Inflammatory macrophage (primary cell): ENCODE measurements at regions not wholly inside any gene's neighbourhood (a gene's known extent, or its start where the extent isn't known, plus 50 kb on each side); places are given as distances from the start of the nearest gene placed in this dataset.
"Not testable (repeated sequence)": the region's sequence is repeated elsewhere in the genome, so short reads cannot be mapped to it uniquely, and the experiment has no call there.

Experiments
- DNase-seq, 2 donors: peaks; one replicate each; pipeline ENCODE4 v3.0.0-alpha.2; 2020 to 2022

GRCh38 chr7:9552431-9552830 lies 1119.0 kb downstream of the NXPH1 start:
- DNase-seq: not testable (repeated sequence)

- DNase-seq: no peak
Observed at GRCh38 chr7:9557853-9558252, 1124.4 kb downstream of the NXPH1 start.

GRCh38 chr7:9575716-9576115 lies 1142.3 kb downstream of the NXPH1 start:
- no peak for DNase-seq

- no peak for DNase-seq
Observed at GRCh38 chr7:9582824-9583223, 1149.4 kb downstream of the NXPH1 start.

- DNase-seq: no peak
Observed at GRCh38 chr7:9598411-9598810, 1165.0 kb downstream of the NXPH1 start.

GRCh38 chr7:9600974-9601373 lies 1167.6 kb downstream of the NXPH1 start:
- DNase-seq: no peak

GRCh38 chr7:9603291-9603690 lies 1169.9 kb downstream of the NXPH1 start:
- no peak for DNase-seq

- no peak for DNase-seq
Observed at GRCh38 chr7:9608560-9608959, 1175.2 kb downstream of the NXPH1 start.

- DNase-seq: not testable (repeated sequence)
Observed at GRCh38 chr7:9620899-9621298, 1187.5 kb downstream of the NXPH1 start.

GRCh38 chr7:9621306-9621902 lies 1188.0 kb downstream of the NXPH1 start:
- DNase-seq: not testable (repeated sequence)

- no peak for DNase-seq
Observed at GRCh38 chr7:9621927-9622326, 1188.5 kb downstream of the NXPH1 start.

- DNase-seq: no peak
Observed at GRCh38 chr7:9625953-9626352, 1192.5 kb downstream of the NXPH1 start.

GRCh38 chr7:9645756-9646155 lies 1212.3 kb downstream of the NXPH1 start:
- DNase-seq: no peak

- no peak for DNase-seq
Observed at GRCh38 chr7:9657257-9657656, 1223.8 kb downstream of the NXPH1 start.

GRCh38 chr7:9671979-9672917 lies 1238.8 kb downstream of the NXPH1 start:
- DNase-seq: no peak

- no peak for DNase-seq
Observed at GRCh38 chr7:9680713-9681112, 1247.3 kb downstream of the NXPH1 start.

- DNase-seq: no peak
Observed at GRCh38 chr7:9681284-9681683, 1247.9 kb downstream of the NXPH1 start.

GRCh38 chr7:9691286-9691685 lies 1257.9 kb downstream of the NXPH1 start:
- no peak for DNase-seq

- no peak for DNase-seq
Observed at GRCh38 chr7:9698375-9698774, 1265.0 kb downstream of the NXPH1 start.

- no peak for DNase-seq
Observed at GRCh38 chr7:9709216-9709615, 1264.5 kb upstream of the PHF14 start.

GRCh38 chr7:9711259-9711918 lies 1262.3 kb upstream of the PHF14 start:
- no peak for DNase-seq

GRCh38 chr7:9718071-9718661 lies 1255.5 kb upstream of the PHF14 start:
- no peak for DNase-seq

GRCh38 chr7:9719303-9719702 lies 1254.4 kb upstream of the PHF14 start:
- no peak for DNase-seq
